ENCODE measurements at regions not wholly inside any gene's neighbourhood (a gene's known extent, or its start where the extent isn't known, plus 50 kb on each side); places are given as distances from the start of the nearest gene placed in this dataset.

GRCh38 chr9:10804486-10804885 is 191.7 kb upstream of the PTPRD start:
- TF ChIP-seq CTCF (IDR thresholded peaks at IDR 0.05) (no peak), POLR2AphosphoS5 (IDR thresholded peaks at IDR 0.05) (no peak), POLR2A (IDR thresholded peaks at IDR 0.05) (no peak), EP300 (IDR thresholded peaks at IDR 0.05) (no peak)

Measured in suprapubic skin (tissue), 4 donors.